SK-N-SH treated with all-trans-retinoic acid at 6 μM for 48 hours (cell line): ENCODE measurements at regions not wholly inside any gene's neighbourhood (a gene's known extent, or its start where the extent isn't known, plus 50 kb on each side); places are given as distances from the start of the nearest gene placed in this dataset.

Source experiments
- ATAC-seq: fragments of 200-7000 bp; cut with Tn5 transposase; 3 replicates; pipeline ENCODE4 v1.9.1; 2020; ENCODE audit warnings: mild to moderate bottlenecking, moderate library complexity
- BACH2 ChIP-seq: fragments of 250-450 bp; sonication (Bioruptor Pico); IDR thresholded peaks from 2 replicates; pipeline ENCODE4 v1.9.0; 2021; ENCODE audit warnings: mild to moderate bottlenecking, borderline replicate concordance
- CSDC2 ChIP-seq: fragments of 250-450 bp; sonication (Bioruptor Pico); IDR thresholded peaks from 2 replicates; pipeline ENCODE4 v1.5.0; 2020; ENCODE audit warnings: mild to moderate bottlenecking, moderate library complexity
- ESRRG ChIP-seq: fragments of 250-450 bp; sonication (Bioruptor Pico); IDR thresholded peaks from 2 replicates; pipeline ENCODE4 v1.6.1; 2021; ENCODE audit warnings: mild to moderate bottlenecking
- GLIS3 ChIP-seq: fragments of 250-450 bp; sonication (Bioruptor Pico); IDR thresholded peaks from 2 replicates; pipeline ENCODE4 v1.5.0; 2020; ENCODE audit warnings: mild to moderate bottlenecking, moderate library complexity
- ISL1 ChIP-seq: fragments of 250-450 bp; sonication (Bioruptor Pico); IDR thresholded peaks from 2 replicates; pipeline ENCODE4 v2.1.2; 2022; ENCODE audit warnings: mild to moderate bottlenecking, moderate library complexity
- OSR1 ChIP-seq: fragments of 250-450 bp; sonication (Bioruptor Pico); IDR thresholded peaks from 2 replicates; pipeline ENCODE4 v1.8.0; 2022; ENCODE audit warnings: moderate library complexity, mild to moderate bottlenecking, inconsistent platforms
- PPARA ChIP-seq: fragments of 250-450 bp; sonication (Bioruptor Pico); IDR thresholded peaks from 2 replicates; pipeline ENCODE4 v1.5.0; 2020; ENCODE audit warnings: mild to moderate bottlenecking, borderline replicate concordance
- SNAI2 ChIP-seq: fragments of 250-450 bp; sonication (Bioruptor Pico); IDR thresholded peaks from 2 replicates; pipeline ENCODE4 v1.5.0; 2020; ENCODE audit warnings: mild to moderate bottlenecking, moderate library complexity
- TOX ChIP-seq: fragments of 250-450 bp; sonication (Bioruptor Pico); IDR thresholded peaks from 2 replicates; pipeline ENCODE4 v1.8.0; 2021; ENCODE audit warnings: mild to moderate bottlenecking, moderate library complexity, borderline replicate concordance
- ZC3H10 ChIP-seq: fragments of 250-450 bp; sonication (Bioruptor Pico); IDR thresholded peaks from 2 replicates; pipeline ENCODE4 v1.5.1; 2021; ENCODE audit warnings: mild to moderate bottlenecking, moderate library complexity
- ZFP30 ChIP-seq: fragments of 450-650 bp; formaldehyde crosslinking; IDR thresholded peaks from 2 replicates; pipeline ENCODE4 v1.5.0; 2022; ENCODE audit warnings: mild to moderate bottlenecking, moderate library complexity
- ZNF70 ChIP-seq: fragments of 450-650 bp; formaldehyde crosslinking; IDR thresholded peaks from 2 replicates; pipeline ENCODE4 v1.5.0; 2020; ENCODE audit warnings: mild to moderate bottlenecking, moderate library complexity
- ZNF8 ChIP-seq: fragments of 450-650 bp; formaldehyde crosslinking; IDR thresholded peaks from 2 replicates; pipeline ENCODE4 v1.5.0; 2020; ENCODE audit warnings: mild to moderate bottlenecking, moderate library complexity
- TF ChIP-seq, protein P1 (sequence below): fragments of 250-450 bp; sonication (Bioruptor Pico); IDR thresholded peaks from 2 replicates; pipeline ENCODE4 v1.8.0; 2020; ENCODE audit warnings: mild to moderate bottlenecking, moderate library complexity, borderline replicate concordance
- TF ChIP-seq, protein P2 (sequence below): fragments of 250-450 bp; sonication (Bioruptor Pico); IDR thresholded peaks from 2 replicates; pipeline ENCODE4 v1.8.0; 2021; ENCODE audit warnings: low read depth, mild to moderate bottlenecking, moderate library complexity, borderline replicate concordance
- TF ChIP-seq, protein P3 (sequence below): fragments of 250-450 bp; sonication (Bioruptor Pico); IDR thresholded peaks from 2 replicates; pipeline ENCODE4 v1.5.0; 2020; ENCODE audit warnings: mild to moderate bottlenecking, moderate library complexity
- TF ChIP-seq, protein P4 (sequence below): fragments of 250-450 bp; sonication (Bioruptor Pico); IDR thresholded peaks from 2 replicates; pipeline ENCODE4 v1.5.1; 2020; ENCODE audit warnings: low read depth, mild to moderate bottlenecking, moderate library complexity

DNA sequence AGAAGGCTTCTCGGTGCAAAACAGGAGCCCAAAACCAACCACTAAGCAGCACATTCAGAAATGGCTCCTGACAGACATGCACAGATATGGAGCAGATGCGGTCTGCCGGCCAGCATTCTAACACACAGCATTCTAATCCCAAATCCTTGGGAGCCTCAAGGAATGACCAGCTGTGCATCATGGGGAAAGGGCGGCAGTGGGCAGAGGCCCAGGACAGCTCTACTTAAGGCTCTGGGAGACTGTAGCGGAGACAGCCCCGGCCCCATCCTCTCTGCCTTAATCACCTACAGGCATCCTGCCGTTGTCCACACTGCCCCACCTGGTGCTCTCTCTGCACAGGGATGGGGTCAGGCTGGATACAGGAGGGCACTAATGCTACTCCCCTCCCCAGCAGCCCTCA is 1016.0 kb downstream of the UQCRFS1 start:
- ATAC-seq = no peak
- TF ChIP-seq, protein P1, sequence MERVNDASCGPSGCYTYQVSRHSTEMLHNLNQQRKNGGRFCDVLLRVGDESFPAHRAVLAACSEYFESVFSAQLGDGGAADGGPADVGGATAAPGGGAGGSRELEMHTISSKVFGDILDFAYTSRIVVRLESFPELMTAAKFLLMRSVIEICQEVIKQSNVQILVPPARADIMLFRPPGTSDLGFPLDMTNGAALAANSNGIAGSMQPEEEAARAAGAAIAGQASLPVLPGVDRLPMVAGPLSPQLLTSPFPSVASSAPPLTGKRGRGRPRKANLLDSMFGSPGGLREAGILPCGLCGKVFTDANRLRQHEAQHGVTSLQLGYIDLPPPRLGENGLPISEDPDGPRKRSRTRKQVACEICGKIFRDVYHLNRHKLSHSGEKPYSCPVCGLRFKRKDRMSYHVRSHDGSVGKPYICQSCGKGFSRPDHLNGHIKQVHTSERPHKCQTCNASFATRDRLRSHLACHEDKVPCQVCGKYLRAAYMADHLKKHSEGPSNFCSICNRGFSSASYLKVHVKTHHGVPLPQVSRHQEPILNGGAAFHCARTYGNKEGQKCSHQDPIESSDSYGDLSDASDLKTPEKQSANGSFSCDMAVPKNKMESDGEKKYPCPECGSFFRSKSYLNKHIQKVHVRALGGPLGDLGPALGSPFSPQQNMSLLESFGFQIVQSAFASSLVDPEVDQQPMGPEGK (CRISPR knock-in tag) = no peak
- TF ChIP-seq ZFP30 (CRISPR knock-in tag) = no peak
- no peak for TF ChIP-seq ZNF8 (CRISPR knock-in tag)
- TF ChIP-seq TOX = no peak
- TF ChIP-seq GLIS3 = no peak
- no peak for TF ChIP-seq CSDC2 (CRISPR knock-in tag)
- TF ChIP-seq, protein P2, sequence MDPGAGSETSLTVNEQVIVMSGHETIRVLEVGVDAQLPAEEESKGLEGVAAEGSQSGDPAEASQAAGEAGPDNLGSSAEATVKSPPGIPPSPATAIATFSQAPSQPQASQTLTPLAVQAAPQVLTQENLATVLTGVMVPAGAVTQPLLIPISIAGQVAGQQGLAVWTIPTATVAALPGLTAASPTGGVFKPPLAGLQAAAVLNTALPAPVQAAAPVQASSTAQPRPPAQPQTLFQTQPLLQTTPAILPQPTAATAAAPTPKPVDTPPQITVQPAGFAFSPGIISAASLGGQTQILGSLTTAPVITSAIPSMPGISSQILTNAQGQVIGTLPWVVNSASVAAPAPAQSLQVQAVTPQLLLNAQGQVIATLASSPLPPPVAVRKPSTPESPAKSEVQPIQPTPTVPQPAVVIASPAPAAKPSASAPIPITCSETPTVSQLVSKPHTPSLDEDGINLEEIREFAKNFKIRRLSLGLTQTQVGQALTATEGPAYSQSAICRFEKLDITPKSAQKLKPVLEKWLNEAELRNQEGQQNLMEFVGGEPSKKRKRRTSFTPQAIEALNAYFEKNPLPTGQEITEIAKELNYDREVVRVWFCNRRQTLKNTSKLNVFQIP = no peak
- no peak for TF ChIP-seq ISL1 (CRISPR knock-in tag)
- no peak for TF ChIP-seq SNAI2 (CRISPR knock-in tag)
- TF ChIP-seq ESRRG (CRISPR knock-in tag) = no peak
- TF ChIP-seq BACH2 (CRISPR knock-in tag) = no peak
- TF ChIP-seq, protein P3, sequence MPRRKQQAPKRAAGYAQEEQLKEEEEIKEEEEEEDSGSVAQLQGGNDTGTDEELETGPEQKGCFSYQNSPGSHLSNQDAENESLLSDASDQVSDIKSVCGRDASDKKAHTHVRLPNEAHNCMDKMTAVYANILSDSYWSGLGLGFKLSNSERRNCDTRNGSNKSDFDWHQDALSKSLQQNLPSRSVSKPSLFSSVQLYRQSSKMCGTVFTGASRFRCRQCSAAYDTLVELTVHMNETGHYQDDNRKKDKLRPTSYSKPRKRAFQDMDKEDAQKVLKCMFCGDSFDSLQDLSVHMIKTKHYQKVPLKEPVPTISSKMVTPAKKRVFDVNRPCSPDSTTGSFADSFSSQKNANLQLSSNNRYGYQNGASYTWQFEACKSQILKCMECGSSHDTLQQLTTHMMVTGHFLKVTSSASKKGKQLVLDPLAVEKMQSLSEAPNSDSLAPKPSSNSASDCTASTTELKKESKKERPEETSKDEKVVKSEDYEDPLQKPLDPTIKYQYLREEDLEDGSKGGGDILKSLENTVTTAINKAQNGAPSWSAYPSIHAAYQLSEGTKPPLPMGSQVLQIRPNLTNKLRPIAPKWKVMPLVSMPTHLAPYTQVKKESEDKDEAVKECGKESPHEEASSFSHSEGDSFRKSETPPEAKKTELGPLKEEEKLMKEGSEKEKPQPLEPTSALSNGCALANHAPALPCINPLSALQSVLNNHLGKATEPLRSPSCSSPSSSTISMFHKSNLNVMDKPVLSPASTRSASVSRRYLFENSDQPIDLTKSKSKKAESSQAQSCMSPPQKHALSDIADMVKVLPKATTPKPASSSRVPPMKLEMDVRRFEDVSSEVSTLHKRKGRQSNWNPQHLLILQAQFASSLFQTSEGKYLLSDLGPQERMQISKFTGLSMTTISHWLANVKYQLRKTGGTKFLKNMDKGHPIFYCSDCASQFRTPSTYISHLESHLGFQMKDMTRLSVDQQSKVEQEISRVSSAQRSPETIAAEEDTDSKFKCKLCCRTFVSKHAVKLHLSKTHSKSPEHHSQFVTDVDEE (CRISPR knock-in tag) = no peak
- TF ChIP-seq ZNF70 = no peak

DNA sequence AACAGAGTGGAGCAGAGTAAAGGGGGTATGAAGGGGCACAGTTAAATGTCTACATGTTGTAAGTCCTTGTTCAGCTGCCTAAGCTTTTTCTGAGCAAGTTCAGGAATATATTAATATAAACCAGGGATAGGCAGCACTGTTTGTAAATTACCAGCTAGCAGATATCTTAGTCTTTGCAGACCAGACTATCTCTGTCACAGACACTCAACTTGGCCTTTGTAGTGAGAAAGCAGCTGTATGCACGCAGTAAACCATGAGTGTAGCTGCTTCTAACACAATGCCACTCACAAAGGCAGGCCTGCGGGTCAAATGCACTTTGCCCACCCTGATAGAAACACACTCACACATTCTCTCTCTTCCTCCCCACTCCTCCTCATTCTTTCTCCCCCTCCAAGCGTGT is 1016.9 kb downstream of the UQCRFS1 start:
- no peak for TF ChIP-seq ESRRG (CRISPR knock-in tag)
- no peak for TF ChIP-seq GLIS3
- TF ChIP-seq BACH2 (CRISPR knock-in tag) = no peak
- TF ChIP-seq ZNF8 (CRISPR knock-in tag) = no peak
- TF ChIP-seq PPARA (CRISPR knock-in tag) = no peak
- TF ChIP-seq, protein P4, sequence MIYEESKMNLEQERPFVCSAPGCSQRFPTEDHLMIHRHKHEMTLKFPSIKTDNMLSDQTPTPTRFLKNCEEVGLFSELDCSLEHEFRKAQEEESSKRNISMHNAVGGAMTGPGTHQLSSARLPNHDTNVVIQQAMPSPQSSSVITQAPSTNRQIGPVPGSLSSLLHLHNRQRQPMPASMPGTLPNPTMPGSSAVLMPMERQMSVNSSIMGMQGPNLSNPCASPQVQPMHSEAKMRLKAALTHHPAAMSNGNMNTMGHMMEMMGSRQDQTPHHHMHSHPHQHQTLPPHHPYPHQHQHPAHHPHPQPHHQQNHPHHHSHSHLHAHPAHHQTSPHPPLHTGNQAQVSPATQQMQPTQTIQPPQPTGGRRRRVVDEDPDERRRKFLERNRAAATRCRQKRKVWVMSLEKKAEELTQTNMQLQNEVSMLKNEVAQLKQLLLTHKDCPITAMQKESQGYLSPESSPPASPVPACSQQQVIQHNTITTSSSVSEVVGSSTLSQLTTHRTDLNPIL (CRISPR knock-in tag) = no peak
- TF ChIP-seq ZC3H10 = no peak
- no peak for TF ChIP-seq OSR1
- TF ChIP-seq, protein P1 (CRISPR knock-in tag) = no peak
- TF ChIP-seq ZNF70 = no peak
- TF ChIP-seq, protein P2 = no peak
- TF ChIP-seq, protein P3 (CRISPR knock-in tag) = no peak
- ATAC-seq = no peak
